ENCODE measurements at regions not wholly inside any gene's neighbourhood (a gene's known extent, or its start where the extent isn't known, plus 50 kb on each side); places are given as distances from the start of the nearest gene placed in this dataset.

DNA sequence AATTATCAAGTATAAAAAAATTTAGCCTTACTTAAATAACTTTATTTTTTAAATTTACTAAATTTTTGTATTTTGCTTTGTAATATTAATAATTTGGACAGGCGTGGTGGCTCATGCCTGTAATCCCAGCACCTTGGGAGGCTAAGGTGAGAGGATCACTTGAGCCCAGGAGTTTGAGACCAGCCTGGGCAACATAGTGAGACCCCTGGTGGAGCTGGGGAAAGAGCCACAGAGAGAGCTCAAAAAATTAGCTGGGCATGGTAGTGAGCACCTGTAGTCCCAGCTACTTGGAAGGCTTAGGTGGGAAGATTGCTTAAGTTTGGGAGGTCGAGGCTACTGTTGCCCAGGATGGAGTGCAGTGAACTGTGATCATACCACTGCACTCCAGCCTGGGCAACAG, 143.5 kb downstream of the B3GNT2 start:
- H3K27ac ChIP-seq, result no peak overlapping the region
- H3K9me3 ChIP-seq, result no peaks in the 10 kb centered on the region
- no peaks in the 10 kb centered on the region for H3K27me3 ChIP-seq
- 88 to 96% (median 93%) methylated on average over 2 of the region's 2 CpGs for WGBS, 4 donors
- TF ChIP-seq, protein P1, sequence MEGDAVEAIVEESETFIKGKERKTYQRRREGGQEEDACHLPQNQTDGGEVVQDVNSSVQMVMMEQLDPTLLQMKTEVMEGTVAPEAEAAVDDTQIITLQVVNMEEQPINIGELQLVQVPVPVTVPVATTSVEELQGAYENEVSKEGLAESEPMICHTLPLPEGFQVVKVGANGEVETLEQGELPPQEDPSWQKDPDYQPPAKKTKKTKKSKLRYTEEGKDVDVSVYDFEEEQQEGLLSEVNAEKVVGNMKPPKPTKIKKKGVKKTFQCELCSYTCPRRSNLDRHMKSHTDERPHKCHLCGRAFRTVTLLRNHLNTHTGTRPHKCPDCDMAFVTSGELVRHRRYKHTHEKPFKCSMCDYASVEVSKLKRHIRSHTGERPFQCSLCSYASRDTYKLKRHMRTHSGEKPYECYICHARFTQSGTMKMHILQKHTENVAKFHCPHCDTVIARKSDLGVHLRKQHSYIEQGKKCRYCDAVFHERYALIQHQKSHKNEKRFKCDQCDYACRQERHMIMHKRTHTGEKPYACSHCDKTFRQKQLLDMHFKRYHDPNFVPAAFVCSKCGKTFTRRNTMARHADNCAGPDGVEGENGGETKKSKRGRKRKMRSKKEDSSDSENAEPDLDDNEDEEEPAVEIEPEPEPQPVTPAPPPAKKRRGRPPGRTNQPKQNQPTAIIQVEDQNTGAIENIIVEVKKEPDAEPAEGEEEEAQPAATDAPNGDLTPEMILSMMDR (IDR thresholded peaks at IDR 0.05), result peak in 1 of 12 donors; percentile 13
- TF ChIP-seq POLR2A (IDR thresholded peaks at IDR 0.05), result no peak
- no peak for DNase-seq
- no peaks in the 10 kb centered on the region for H3K36me3 ChIP-seq
- no peak overlapping the region for H3K4me3 ChIP-seq
- ATAC-seq, result no peak
- intact Hi-C loops (cut with DNase I), result loop anchor here in 1 of 10 donors (5.0 kb wide), 2 partner anchors 47 to 347 kb away; no protein-coding TSS in a partner anchor
- H3K4me1 ChIP-seq, result peaks cover 0 to 27% (median 8%) of the 10 kb centered on the region in 12 donors

DNA sequence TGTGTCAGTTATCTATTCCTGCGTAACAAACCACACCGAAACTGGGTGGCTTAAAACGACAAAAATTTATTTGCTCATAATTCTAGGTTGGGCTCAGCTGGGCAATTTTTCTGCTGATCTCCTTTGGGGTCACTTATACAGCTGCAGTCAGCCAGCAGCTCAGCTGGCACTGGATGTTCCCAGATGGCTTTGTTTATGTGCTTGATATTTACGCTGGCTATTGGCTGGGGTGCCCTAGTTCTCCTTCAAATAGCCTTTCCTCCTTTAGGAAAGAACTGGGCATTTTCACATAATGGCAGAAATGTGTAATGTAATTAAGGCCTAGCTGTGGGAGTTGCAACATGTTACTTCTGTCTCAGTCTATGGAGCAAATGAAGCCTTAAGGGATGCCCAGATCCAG, 142.2 kb downstream of the B3GNT2 start:
- ATAC-seq (no peak), DNase-seq (no peak)
- WGBS, 4 donors, result 89 to 90% (median 89%) methylated on average over 4 of the region's 4 CpGs
- H3K27ac ChIP-seq, result no peak overlapping the region
- no peaks in the 10 kb centered on the region for H3K36me3 ChIP-seq
- intact Hi-C loops (cut with DNase I), result loop anchor here in 1 of 10 donors (5.0 kb wide), 2 partner anchors 46 to 346 kb away; no protein-coding TSS in a partner anchor
- no peak overlapping the region for H3K4me3 ChIP-seq
- peaks cover 0 to 22% (median 4%) of the 10 kb centered on the region in 12 donors for H3K4me1 ChIP-seq
- no peaks in the 10 kb centered on the region for H3K9me3 ChIP-seq
- TF ChIP-seq, protein P1 (IDR thresholded peaks at IDR 0.05), result no peak
- TF ChIP-seq POLR2A (IDR thresholded peaks at IDR 0.05), result no peak
- H3K27me3 ChIP-seq, result no peaks in the 10 kb centered on the region

DNA sequence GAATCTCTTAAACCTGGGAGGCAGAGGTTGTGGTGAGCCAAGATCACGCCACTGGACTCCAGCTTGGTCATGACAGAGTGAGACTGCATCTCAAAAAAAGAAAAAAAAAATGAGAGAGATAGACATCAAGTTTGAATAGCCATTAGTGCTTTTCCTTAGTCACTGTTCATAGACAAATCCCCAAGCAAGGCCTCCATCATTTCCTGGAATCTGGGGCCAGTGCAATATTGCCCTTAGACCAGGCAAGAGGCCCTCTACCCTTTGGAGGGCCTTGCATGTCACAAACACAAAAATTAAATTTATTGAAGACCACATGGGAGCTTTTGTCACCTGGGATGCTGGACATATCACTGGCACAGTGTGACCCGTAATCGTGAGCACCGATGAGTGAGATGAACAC, 141.5 kb downstream of the B3GNT2 start:
- peaks cover 0 to 20% (median 2%) of the 10 kb centered on the region in 12 donors for H3K4me1 ChIP-seq
- WGBS, 4 donors, result 97 to 100% (median 98%) methylated on average over 4 of the region's 4 CpGs
- ATAC-seq (no peak), DNase-seq (no peak)
- intact Hi-C loops (cut with DNase I), result loop anchor here in 1 of 10 donors (5.0 kb wide), 2 partner anchors 45 to 345 kb away; no protein-coding TSS in a partner anchor
- H3K27me3 ChIP-seq, result no peaks in the 10 kb centered on the region
- TF ChIP-seq, protein P1 (IDR thresholded peaks at IDR 0.05), result no peak
- TF ChIP-seq POLR2A (IDR thresholded peaks at IDR 0.05), result no peak
- no peaks in the 10 kb centered on the region for H3K9me3 ChIP-seq
- no peak overlapping the region for H3K27ac ChIP-seq
- H3K4me3 ChIP-seq, result no peak overlapping the region
- no peaks in the 10 kb centered on the region for H3K36me3 ChIP-seq

DNA sequence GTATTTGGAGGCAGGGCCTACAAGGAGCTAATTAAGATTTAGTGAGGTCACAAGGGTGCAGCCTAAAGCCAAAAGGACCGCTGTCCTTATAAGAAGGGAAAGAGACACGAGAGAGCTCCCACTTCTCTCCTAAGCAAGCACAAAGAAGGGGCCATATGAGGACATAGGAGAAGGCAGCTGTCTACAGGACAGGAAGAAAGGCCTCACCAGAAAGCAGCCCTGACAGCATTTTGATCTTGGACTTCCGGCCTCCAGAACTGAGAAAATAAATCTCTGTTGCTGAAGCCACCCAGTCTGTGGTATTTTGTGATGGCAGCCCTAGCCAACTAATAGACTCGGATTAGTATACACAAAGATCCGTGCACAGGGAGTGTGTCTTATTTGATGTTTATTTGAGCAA, 139.7 kb downstream of the B3GNT2 start:
- DNase-seq, result no peak
- Histone ChIP-seq H3K9me3 (no peaks in the 10 kb centered on the region), H3K27ac (no peak overlapping the region), H3K36me3 (no peaks in the 10 kb centered on the region), H3K27me3 (no peaks in the 10 kb centered on the region), H3K4me3 (no peak overlapping the region), H3K4me1 (peaks cover 0 to 6% (median 0%) of the 10 kb centered on the region in 12 donors)
- TF ChIP-seq, protein P1 (IDR thresholded peaks at IDR 0.05), result no peak
- TF ChIP-seq POLR2A (IDR thresholded peaks at IDR 0.05), result no peak
- peak in 1 of 4 donors; percentile 45 for ATAC-seq
- intact Hi-C loops (cut with DNase I), result loop anchor here in 1 of 10 donors (5.0 kb wide), 2 partner anchors 43 to 343 kb away; no protein-coding TSS in a partner anchor
- WGBS, 4 donors, result 67 to 78% (median 75%) methylated on average over 5 of the region's 5 CpGs
